ENCODE measurements at regions not wholly inside any gene's neighbourhood (a gene's known extent, or its start where the extent isn't known, plus 50 kb on each side); places are given as distances from the start of the nearest gene placed in this dataset.

GRCh38 chr5:99835791-99836190 lies 699.4 kb upstream of the FAM174A start:
- Histone ChIP-seq H3K4me1 (ENCODE audit: control insufficient read depth in 2 of 2, insufficient read depth in 2 of 2, low read length in 2 of 2) (no peaks in the 10 kb centered on the region), H3K9me3 (ENCODE audit: control extremely low read depth in 1 of 3, control insufficient read depth in 2 of 3, insufficient read depth in 1 of 3, low read length in 2 of 3) (no peaks in the 10 kb centered on the region), H3K27ac (ENCODE audit: low read length in 2 of 2) (no peak overlapping the region), H3K27me3 (replicated peaks in 1 of 4; ENCODE audit: control extremely low read depth in 1 of 4, control insufficient read depth in 3 of 4, insufficient read depth in 4 of 4, low read length in 3 of 4) (no peaks in the 10 kb centered on the region), H2AFZ (ENCODE audit: insufficient read depth, low read depth, low read length, poor library complexity, severe bottlenecking) (no peak overlapping the region), H3K4me3 (ENCODE audit: control extremely low read depth in 1 of 5, extremely low read depth in 1 of 5, insufficient read depth in 1 of 5, low read depth in 2 of 5, low read length in 4 of 5) (no peak overlapping the region), H3K4me2 (replicated peaks; ENCODE audit: low read depth, low read length, poor library complexity, severe bottlenecking) (no peak overlapping the region), H3K79me2 (ENCODE audit: control insufficient read depth, insufficient read depth, low read length) (no peaks in the 10 kb centered on the region), H3K9ac (ENCODE audit: low read length) (no peak overlapping the region), H3K36me3 (replicated peaks in 1 of 2; ENCODE audit: control extremely low read depth in 1 of 2, control insufficient read depth in 1 of 2, extremely low read depth in 1 of 2, insufficient read depth in 2 of 2, low read length in 1 of 2) (no peaks in the 10 kb centered on the region), H4K20me1 (ENCODE audit: control insufficient read depth, insufficient read depth, low read length, poor library complexity, severe bottlenecking) (no peaks in the 10 kb centered on the region)
- DNase-seq (no peak), ATAC-seq (ENCODE audit: low read depth) (no peak)
- Mint-ChIP-seq H3K4me1 (no peaks in the 10 kb centered on the region), H3K27me3 (no peaks in the 10 kb centered on the region), H3K4me3 (no peak overlapping the region), H3K9me3 (ENCODE audit: insufficient read depth) (peaks cover 4% of the 10 kb centered on the region), H3K27ac (no peak overlapping the region)
- POLR2A ChIA-PET: no interaction called here
- CTCF ChIA-PET: no interaction called here
- WGBS (ENCODE audit: insufficient coverage): 95% methylated on average over 4 of the region's 4 CpGs
- intact Hi-C loops (cut with micrococcal nuclease): no loop called here
- TF ChIP-seq EZH2 (IDR thresholded peaks at IDR 0.05; ENCODE audit: borderline replicate concordance, insufficient read depth, low read depth, low read length, poor library complexity, severe bottlenecking) (no peak), CTCF (IDR thresholded peaks at IDR 0.05) (no peak)

- H3K4me2 ChIP-seq (replicated peaks; ENCODE audit: low read depth, low read length, poor library complexity, severe bottlenecking): no peak overlapping the region
- H3K27me3 Mint-ChIP-seq: no peaks in the 10 kb centered on the region
These were observed 708.0 kb upstream of the FAM174A start for GRCh38 chr5:99827136-99827535.

More at GRCh38 chr5:99827136-99827535, 708.0 kb upstream of the FAM174A start:
- no peaks in the 10 kb centered on the region for H3K9me3 ChIP-seq (ENCODE audit: control extremely low read depth in 1 of 3, control insufficient read depth in 2 of 3, insufficient read depth in 1 of 3, low read length in 2 of 3)
- intact Hi-C loops (cut with micrococcal nuclease): no loop called here
- Mint-ChIP-seq H3K4me1 (no peaks in the 10 kb centered on the region), H3K4me3 (no peak overlapping the region), H3K9me3 (ENCODE audit: insufficient read depth) (no peaks in the 10 kb centered on the region), H3K27ac (no peak overlapping the region)
- no peaks in the 10 kb centered on the region for H3K79me2 ChIP-seq (ENCODE audit: control insufficient read depth, insufficient read depth, low read length)
- TF ChIP-seq EZH2 (IDR thresholded peaks at IDR 0.05; ENCODE audit: borderline replicate concordance, insufficient read depth, low read depth, low read length, poor library complexity, severe bottlenecking) (no peak), CTCF (IDR thresholded peaks at IDR 0.05) (no peak)
- no CpG with 5 or more reads among the region's 2 CpGs for WGBS (ENCODE audit: insufficient coverage)
- no peak for DNase-seq
- ATAC-seq (ENCODE audit: low read depth): no peak
- no peaks in the 10 kb centered on the region for H3K36me3 ChIP-seq (replicated peaks in 1 of 2; ENCODE audit: control extremely low read depth in 1 of 2, control insufficient read depth in 1 of 2, extremely low read depth in 1 of 2, insufficient read depth in 2 of 2, low read length in 1 of 2)
- no peak overlapping the region for H3K9ac ChIP-seq (ENCODE audit: low read length)
- H3K27me3 ChIP-seq (replicated peaks in 1 of 4; ENCODE audit: control extremely low read depth in 1 of 4, control insufficient read depth in 3 of 4, insufficient read depth in 4 of 4, low read length in 3 of 4): no peaks in the 10 kb centered on the region
- ChIA-PET POLR2A (no interaction called here), CTCF (no interaction called here)
- no peaks in the 10 kb centered on the region for H4K20me1 ChIP-seq (ENCODE audit: control insufficient read depth, insufficient read depth, low read length, poor library complexity, severe bottlenecking)
- no peaks in the 10 kb centered on the region for H3K4me1 ChIP-seq (ENCODE audit: control insufficient read depth in 2 of 2, insufficient read depth in 2 of 2, low read length in 2 of 2)
- H2AFZ ChIP-seq (ENCODE audit: insufficient read depth, low read depth, low read length, poor library complexity, severe bottlenecking): no peak overlapping the region
- H3K4me3 ChIP-seq (ENCODE audit: control extremely low read depth in 1 of 5, extremely low read depth in 1 of 5, insufficient read depth in 1 of 5, low read depth in 2 of 5, low read length in 4 of 5): no peak overlapping the region
- no peak overlapping the region for H3K27ac ChIP-seq (ENCODE audit: low read length in 2 of 2)

Measured in B cell (primary cell).